Dermis microvascular lymphatic vessel endothelial cell (primary cell): ENCODE measurements at regions not wholly inside any gene's neighbourhood (a gene's known extent, or its start where the extent isn't known, plus 50 kb on each side); places are given as distances from the start of the nearest gene placed in this dataset.
"Not testable (repeated sequence)": the region's sequence is repeated elsewhere in the genome, so short reads cannot be mapped to it uniquely, and the experiment has no call there.

Experiments
- DNase-seq, 2 donors: peaks; one replicate each; pipeline versions ENCODE4 v3.0.0 to v3.0.0-alpha.2; 2010; ENCODE audit warnings: low read depth in 2 of 2

DNA sequence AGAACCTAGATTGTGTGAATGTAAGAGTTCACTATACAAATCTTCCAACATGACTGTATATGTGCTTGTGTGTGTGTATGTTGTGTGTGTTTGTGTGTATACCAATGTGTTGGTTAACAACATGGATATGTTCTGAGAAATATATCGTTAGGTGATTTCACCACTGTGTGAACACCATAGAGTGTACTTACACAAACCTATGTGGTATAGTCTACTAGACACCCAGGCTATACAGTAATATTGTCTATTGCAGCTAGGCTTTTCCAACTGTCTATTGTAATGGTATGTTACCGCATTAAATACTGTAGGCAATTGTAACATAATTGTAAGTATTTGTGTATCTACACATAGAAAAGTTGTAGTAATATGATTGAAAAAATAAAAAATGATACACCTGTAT is 959.2 kb upstream of the SEMA6A start:
- DNase-seq: no peak

GRCh38 chr5:117533051-117533670 is 958.5 kb upstream of the SEMA6A start:
- DNase-seq: not testable (repeated sequence)

- no peak for DNase-seq
These were observed 945.4 kb upstream of the SEMA6A start for GRCh38 chr5:117519957-117520500.

DNA sequence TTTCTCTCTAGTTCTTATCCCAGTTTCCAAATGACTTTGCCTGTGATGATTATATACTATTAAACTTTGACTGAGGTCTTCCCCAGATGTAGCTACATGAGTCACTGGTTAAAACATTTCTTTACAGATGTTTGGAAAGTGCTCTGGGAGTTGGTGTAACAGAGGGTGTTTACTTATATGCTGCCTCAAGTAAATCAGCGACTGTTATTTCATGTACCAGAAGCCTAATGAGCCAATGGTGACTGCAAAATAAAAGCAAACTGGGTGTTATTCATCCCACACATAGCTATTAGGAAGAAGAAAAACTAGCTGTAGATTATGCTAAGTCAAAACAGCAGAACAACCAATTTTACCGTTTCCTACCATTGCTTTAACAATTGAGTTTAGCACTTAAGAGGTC is 929.7 kb upstream of the SEMA6A start:
- DNase-seq: no peak

DNA sequence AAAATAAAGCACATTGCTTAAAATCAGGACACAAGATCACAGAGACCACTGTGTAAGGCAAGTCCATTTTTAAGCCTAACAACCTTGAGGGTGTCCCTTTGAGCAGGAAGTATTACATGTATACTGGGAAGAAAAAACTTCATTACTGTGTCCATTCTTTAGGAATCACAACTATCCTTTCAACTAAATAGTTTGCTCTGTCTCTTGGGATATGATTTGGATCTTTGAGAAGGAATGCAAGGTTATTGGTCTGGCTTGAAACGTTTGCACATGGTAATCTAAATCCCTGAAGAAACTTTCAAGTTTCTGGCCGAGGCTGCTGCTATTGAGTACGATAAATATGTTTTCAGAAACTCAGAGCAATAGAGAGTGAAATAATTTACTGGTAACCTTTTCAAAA is 923.0 kb upstream of the SEMA6A start:
- no peak for DNase-seq

GRCh38 chr5:117496801-117497200 is 922.2 kb upstream of the SEMA6A start:
- DNase-seq: no peak

DNA sequence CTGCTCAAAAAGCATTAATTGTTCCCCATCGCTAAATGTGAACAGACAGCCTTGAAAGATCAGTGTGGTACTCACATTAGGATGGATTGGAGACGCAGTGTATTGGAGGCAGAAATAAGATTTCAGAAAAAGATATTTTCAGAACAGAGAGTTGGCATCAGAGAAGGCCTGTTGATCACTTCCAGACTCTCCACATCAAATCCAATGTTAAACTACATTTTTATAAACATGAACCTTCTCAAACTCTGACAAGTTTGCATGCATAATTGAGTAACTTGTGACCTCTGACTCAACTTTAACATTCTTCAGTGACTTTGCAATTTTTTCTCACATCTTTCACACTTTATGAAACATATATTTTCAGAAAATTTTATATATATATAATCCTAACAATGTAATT is 919.6 kb upstream of the SEMA6A start:
- no peak for DNase-seq

- DNase-seq: no peak
These were observed 914.4 kb upstream of the SEMA6A start for GRCh38 chr5:117488976-117489500.

GRCh38 chr5:117487556-117487955 is 912.9 kb upstream of the SEMA6A start:
- DNase-seq: no peak

DNA sequence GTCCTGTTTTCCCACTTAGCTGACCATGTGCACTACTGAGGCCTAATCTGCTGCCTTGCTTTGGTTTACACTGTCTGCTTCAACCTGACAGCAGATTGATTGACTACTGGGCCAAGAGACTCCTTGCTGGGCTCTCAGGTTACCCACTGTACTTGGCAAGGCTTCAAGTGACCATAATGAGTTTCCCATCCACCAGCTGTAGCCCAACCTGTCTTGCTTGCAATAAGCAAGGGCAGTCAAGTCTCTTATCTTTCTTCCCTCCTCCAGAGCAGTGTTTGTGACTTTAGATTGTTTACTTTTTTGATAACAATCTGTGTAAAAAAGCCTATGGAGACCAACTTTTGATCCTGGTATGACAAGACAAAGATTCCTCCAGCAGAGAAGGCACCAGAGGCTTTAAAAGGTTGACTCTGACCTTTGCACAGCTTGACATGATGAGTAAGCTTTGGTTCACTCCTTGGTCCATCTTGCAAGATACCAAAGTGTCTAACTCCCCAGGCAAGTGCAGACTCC is 912.3 kb upstream of the SEMA6A start:
- no peak for DNase-seq

DNA sequence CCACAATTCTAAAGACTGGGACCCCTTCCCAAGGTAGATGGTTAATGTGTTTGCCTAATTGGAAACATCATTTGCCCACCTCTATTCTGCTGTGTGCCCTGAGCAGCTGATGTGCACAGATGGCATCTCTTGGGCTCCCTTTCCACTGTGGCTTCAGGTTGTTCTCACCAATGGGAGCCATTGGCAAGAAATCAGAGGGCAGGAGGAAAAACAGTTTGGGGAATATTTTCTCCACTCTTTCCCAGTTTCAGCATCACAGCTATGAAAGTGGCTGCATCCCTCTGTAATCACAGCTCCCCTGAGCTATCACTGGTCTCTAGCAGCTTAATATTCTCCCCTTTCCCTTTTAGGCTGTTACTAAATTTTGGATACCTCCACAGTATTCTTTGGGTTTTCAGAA is 911.6 kb upstream of the SEMA6A start:
- DNase-seq: no peak

DNA sequence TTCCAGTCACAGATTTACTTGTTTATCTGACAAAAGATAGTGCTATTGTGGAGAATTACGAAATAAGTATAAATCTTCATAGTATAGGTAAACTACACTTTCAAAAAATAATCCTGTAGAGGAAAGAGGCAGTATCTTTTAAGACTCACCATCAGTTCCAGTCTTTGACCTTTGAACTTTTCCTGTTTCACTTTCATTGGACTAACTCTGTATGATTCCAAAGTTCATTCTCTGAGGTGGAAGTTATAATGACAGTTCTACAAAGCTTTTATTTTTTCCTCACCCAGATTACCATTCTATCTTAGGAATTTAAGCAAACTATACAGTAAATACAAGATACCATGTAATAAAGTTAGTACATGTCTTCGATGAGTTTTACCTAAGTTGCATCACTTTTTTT is 901.3 kb upstream of the SEMA6A start:
- DNase-seq: no peak

DNA sequence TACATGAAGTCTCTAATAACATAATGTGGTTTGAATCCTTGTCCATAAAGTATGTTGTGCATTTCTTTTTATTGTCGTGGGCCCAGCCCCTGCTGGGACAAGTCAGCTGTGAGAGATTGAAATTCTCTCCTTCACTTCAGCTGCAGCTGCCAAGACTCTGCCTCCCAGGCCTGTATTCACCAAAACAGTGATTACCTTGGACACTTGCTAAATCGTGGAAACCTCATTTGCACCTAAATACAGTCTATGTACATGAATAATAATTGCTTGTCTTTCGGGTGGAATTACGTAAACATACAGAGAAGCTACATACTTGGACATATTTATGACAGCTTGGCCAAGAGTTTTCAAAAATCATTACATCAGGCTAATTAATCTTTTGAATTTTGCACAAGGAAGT is 898.5 kb upstream of the SEMA6A start:
- no peak for DNase-seq

- no peak for DNase-seq
These were observed 889.4 kb upstream of the SEMA6A start for GRCh38 chr5:117463881-117464570.

- no peak for DNase-seq
These were observed 887.3 kb upstream of the SEMA6A start for GRCh38 chr5:117461966-117462365.

- no peak for DNase-seq
These were observed 886.8 kb upstream of the SEMA6A start for GRCh38 chr5:117461403-117461802.

DNA sequence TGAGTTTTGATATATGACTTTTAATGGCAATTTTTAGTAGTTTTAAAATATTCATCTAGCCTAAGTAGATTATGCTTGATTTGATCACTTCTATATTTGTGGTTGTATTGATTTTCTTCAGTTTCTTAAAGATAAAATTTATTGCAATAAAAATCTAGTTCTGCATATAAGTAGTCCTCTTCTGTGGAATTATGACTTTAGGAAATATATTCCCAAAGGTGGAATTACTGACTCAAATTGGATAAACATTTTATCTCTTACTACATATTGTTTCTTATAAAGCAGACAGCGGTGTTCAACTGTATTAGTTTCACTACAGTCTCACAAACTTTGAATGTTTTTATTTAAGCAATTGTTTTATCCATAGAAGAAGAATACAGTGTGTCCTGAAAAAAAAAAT is 883.0 kb upstream of the SEMA6A start:
- DNase-seq: no peak

- DNase-seq: no peak
These were observed 882.3 kb upstream of the SEMA6A start for GRCh38 chr5:117456866-117457470.

DNA sequence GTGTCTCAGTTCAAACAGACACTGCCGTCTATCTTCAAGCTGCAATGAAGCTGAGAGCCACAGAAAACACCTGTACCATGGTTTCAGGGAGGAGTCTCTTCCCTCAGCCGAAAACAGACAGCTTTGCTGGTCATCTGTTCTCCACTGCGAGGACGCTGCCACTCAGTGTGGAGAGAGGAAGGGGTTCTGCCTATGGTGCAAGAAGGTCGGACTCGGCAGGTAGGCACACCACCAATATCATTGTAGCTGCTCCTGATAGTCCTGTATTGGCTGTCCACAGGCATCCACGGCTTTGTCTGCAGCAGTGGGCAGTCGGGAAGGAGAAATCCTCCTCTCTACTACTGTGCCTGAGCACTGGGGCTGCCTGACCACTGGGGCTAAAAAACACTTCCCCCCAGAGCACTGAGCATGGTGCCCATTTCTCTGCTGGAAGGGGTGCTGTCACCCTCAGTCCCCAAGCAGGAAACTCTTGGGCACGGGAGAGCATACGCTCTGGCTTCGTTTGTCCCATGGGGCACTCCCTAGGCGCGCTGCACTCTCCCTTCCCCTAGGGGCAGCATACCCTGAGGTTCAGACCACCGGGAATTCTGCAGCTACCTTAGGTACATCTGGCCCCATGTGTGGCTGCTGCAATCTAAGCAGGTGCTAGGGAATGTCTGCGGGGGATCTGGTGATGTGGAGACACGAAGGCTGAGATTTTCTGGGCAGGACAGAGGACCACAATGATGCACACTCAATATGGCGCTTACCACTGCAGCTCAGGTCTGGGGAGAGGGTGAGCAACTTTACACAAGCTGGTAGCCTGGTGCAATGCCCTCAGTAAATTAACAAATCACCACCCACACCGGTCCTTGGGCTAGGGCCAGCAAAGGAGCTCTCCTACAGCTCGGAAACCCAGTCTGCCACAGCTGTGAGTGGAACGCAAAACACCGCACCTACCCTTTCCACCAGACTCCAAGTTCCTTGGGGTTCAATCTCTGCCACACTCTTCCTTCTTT is 880.9 kb upstream of the SEMA6A start:
- no peak for DNase-seq

DNA sequence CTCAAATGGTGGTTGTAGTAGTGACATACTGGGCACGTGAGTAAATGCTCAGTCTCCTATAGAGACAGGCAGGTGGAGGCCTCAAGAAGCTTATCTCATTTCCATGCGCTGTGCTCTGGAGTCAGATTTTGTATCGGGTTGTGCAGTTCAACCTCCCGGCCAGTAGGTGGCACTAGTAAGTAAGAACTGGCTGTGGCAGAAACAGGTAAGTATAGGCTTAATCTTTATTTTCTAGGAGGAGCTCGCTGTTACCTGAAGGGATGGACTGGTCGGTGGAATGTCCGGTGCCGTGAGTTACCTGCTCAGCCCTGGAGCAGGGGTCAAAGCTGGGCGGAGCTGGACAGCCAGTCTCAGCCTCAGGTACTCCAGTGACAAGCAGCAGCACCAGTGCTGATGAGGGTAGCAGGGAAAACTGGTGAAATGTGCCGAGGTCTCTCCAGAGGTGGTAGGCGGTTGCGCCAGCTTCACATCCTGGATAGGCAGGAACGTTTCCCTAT is 880.1 kb upstream of the SEMA6A start:
- no peak for DNase-seq

GRCh38 chr5:117436846-117437245 is 862.2 kb upstream of the SEMA6A start:
- DNase-seq: no peak
